NCI-H1436 (cell line): ENCODE measurements at regions not wholly inside any gene's neighbourhood (a gene's known extent, or its start where the extent isn't known, plus 50 kb on each side); places are given as distances from the start of the nearest gene placed in this dataset.

Source experiments
- DNase-seq: peaks from one replicate; lab custom pipeline; 2025; lab: John Stamatoyannopoulos, UW

- no peak for DNase-seq
These were observed 210.0 kb upstream of the PAPPA start for GRCh38 chr9:115943431-115944165.

DNA sequence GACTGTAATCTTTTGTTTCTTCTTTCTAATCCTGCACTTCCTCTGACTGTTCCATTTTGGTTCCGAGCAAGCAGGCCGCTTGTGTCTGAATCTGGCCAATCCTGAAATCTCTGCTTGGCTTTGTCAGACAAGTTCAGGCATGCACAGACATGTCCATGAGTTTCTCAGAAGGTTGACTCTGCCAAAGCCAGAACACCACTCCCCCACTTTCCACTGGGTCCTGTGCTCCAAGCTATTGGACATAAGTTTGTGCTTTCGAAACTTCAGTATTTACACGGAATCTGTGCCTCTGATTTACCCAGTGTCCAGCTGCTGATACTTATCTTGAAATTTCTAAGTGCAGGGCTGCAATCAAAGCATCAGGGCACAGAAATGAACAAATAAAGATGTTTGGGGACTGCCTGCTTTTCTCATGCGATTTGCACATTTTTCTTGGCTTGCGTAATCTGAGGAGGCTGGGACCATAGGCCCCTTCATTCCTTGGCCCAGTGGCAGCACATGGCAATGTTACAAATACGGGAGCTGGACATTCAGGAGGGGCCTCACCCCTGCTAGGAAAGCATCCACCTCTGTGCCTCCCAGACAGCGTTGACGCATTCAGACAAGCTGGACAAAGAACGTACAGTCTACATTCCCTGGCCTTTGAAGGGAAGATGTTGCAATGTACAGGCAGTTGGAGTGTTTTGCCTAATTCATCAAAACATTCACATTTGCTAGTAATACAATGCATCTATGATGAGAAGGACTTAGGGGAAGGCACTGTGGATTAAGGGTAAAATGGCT lies 209.2 kb upstream of the PAPPA start:
- no peak for DNase-seq

- no peak for DNase-seq
These were observed 208.6 kb upstream of the PAPPA start for GRCh38 chr9:115945009-115945431.

- no peak for DNase-seq
These were observed 207.1 kb upstream of the PAPPA start for GRCh38 chr9:115946530-115946929.

DNA sequence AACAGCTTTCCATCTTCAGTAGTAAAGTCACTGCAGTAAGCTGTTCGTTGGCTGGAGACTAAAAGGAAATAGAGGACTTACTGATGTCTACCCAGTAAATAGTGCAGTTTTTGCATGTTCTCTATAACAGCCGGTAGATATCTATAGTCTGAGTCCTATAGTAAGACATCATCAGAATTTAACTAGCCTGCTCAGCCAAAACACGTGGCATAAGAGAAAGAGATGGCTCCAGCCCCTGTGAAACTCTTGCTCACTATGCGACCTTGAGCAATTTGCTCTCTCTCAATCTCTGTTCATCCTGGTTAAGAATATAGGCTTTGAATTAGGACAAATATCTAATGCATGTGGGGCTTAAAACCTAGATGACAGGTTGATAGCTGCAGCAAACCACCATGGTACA lies 201.6 kb upstream of the PAPPA start:
- no peak for DNase-seq

DNA sequence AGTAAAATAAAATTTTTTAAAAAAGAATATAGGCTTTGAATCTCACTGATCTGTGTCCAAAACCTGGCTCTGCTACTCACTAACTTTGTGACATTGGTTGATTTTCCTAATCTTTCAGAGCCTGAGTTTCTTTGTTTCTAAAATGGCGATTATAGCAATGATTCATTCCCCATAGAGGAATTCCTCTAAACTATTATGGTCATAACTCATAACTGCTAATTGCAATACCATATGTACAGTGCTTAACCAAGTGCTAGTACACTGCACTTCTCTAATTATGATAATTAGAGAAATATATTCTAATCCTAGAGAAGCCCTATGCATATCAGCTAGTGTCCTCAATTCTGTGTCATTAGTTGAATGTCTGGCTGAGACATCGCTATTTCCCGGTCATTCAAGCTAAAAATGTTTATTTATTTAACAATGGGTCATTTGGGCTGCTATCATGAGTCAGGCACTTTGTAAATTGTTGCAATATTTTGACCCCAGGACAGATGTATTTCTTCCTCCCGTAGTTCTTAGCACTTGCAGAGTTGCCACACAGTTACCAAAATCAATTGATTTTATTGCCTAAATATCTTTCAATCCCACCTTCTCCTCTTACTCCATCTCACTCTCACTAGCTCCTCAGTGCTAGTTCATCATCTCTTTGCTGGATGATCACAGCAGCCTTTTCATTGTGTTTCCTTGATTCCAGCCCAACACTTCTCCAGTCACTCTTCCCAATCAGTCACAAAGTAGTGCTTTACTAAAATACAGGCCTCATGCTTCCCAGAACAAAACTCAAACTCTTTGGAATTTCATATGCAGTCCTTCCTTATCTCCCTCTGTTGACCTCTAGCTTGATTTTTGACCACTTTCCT lies 200.9 kb upstream of the PAPPA start:
- DNase-seq = no peak

GRCh38 chr9:115956371-115956770 lies 197.2 kb upstream of the PAPPA start:
- no peak for DNase-seq

- DNase-seq = no peak
These were observed 196.0 kb upstream of the PAPPA start for GRCh38 chr9:115957585-115957984.

DNA sequence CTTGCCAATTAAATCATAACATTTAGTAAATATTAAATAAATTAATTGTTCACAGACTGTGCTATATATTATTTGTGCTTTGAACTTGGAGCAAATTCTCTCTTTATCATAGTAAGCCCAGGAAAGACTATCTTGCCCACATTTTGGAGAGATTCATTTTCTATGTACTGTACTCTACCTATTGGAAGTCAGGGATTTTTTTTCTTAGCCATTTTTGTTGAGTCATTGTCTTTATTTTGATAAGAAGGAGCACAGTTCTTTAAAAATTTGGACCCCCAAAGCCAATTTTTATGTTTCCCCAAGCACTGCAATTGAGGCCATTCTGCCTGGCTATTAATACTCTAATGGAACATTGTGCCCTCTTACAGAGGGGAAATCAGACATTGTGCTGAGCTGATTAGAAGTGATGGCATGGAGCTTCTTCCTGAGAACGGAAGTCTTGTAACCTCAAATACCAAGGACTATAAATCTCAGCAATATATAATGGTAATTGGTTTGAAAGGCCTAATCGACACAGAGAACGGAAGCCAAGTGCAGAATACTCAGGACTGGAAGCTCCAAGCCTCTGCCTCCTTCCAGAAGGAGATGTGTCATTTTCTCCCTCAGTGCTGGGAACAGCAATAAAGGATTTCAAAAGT lies 188.8 kb upstream of the PAPPA start:
- no peak for DNase-seq

DNA sequence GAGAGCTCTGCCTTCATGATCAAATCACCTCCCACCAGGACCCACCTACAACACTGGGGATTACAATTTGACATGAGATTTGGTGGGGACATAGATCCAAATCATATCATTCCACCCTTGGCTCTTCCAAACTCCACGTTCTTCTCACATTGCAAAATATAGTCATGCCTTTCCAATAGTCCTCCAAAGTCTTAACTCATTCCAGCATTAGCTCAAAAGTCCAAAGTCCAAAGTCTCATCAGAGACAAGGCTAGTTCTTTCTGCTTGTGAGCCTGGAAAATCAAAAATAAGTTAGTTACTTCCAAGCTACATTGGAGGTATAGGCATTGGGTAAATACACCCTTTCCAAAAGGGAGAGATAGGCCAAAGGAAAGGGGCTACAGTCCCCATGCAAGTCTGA lies 186.9 kb upstream of the PAPPA start:
- DNase-seq = no peak

GRCh38 chr9:115969096-115969495 lies 184.5 kb upstream of the PAPPA start:
- DNase-seq = no peak

DNA sequence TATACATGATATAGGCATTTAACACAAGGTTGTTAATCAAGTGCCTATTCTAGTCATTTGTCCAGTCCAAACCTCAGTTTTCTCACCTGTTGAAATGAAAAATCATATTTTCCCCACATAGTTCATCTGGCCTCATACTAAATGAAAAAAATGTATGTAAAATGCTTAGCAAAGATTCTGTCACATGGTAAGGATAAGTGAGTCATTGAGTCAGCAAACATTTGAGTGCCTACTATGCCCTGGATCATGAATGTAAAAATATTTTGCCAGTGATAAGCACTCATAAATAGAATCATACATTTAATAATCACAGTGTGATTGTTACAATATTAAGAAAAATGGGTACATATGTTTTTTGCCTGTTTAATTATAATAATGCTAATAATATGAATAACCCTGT lies 181.2 kb upstream of the PAPPA start:
- DNase-seq = no peak

DNA sequence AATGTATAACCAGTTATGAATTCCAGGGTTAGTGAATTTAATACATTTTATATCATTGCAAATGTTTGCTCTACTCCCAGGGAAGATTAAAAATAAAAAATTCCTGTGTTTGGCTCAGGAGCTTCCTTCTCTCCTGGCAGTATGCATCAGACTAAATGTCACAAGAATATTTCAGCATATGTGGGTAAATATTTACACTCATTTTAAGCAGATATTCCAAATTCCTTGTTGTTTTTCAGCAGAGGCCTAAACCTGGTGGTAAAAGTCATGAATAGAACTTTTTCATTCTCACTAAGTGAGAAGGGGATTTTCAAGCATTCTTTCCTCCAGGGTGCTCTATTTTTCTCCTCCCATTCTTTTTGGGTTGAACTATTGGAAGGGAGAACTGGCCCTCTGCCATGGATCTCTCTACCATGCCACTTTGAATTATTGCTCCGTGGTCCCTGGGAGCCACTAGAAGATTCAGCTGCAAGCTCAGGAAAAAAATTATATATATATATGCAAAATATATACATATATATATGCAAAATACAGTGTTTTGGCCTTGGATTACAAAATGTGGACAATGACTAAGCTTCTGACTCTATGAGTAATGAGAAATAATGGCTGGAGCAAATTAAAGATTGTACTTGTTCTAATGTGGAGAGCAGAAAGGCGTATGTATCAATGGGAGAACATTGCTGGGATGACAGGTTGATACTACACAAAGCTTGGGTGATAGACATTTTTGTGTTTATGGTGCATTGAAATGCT lies 180.6 kb upstream of the PAPPA start:
- no peak for DNase-seq

DNA sequence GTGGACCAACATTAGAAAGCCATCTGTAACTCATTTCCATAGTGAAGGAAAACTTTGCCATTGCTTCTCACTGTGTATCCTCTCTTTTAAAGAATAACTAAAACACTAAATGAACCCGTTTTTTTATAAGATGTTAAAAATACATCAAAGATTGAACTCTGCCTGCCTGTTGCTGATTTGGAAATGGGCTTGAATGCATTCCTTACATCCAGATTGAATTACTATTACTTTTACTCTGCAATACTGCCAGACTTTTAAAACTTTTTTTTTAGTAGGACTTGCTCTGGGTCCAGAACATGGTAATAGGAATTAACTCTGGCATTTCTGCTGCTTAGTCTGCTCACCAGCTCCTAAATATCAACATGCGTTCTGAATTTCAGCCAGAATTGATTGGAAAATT lies 176.8 kb upstream of the PAPPA start:
- DNase-seq = no peak

GRCh38 chr9:115978091-115978490 lies 175.5 kb upstream of the PAPPA start:
- DNase-seq = no peak

DNA sequence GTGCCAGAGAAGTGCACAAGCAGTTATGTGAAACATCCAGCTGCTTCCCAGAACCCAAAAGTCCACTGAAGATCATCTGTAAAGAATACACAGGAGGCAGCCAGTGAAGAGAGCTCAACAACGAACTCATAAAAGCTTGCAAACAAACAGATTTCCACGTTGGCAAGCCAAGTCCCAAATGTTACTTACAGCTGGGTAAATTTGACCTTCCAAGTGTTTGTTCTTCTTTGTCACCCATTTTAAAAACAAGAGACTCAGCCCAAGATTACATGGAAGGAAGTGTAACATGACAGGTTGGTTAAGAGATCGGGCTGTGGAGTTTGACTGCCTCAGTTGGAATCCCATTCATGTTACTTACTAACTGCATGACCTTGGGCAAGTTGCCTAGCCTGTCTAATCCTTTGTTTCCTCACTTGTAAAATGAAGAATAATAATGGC lies 174.9 kb upstream of the PAPPA start:
- DNase-seq = no peak

DNA sequence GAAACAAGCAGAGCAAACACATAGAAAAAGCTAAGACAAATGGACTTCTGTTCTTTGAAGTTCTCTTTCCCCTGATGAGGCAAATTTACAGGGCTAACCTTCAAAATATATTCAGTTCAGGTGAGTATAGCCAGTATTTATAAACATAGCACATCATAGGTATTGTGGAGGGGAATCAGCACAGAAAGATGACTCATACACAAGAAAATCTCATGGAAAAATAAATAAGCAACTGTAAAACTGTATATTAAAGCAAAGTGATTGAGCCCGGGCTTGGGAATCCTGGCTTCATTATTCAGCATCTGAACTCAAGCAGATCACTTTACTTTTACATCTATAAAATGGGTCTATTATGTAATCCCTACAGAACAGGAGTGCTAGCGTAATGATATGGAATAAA lies 173.5 kb upstream of the PAPPA start:
- no peak for DNase-seq

DNA sequence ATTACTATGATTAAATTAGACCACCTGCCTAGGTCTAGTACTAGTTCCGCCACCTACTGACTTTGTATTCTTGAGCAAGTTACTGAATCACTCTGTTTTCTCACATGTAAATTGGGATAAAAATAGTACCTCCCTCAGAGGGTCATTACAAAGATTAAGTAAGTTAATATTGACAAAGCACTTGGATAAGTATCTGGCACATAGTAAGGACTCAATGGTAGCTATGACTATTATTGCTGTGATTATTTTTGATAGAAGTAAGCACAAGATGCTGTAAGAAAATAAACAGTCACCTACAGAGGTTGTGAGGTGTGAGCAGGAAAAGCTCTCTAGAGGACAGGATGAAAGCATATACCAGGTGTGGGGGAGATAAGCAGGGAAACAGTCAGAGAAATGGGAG lies 173.1 kb upstream of the PAPPA start:
- no peak for DNase-seq

DNA sequence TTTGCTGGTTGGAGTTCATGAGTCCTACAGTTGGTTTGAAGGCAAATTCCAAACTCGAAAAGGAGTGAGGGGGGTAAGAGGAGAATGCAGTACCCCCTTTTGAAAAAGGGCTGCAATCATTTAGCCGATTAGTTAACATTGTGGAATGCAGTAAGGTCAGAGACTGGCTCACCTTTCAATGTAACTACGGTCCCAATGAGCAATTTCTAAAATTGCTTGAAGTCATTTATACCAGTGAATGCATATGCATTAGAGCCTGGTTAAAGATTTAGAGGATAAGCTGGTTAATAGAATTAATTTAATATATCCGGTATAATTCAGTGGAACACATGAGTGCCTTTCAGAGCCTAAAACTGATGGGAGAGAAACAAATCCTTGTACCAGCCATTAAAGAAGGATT lies 172.6 kb upstream of the PAPPA start:
- no peak for DNase-seq

GRCh38 chr9:115983366-115983765 lies 170.2 kb upstream of the PAPPA start:
- no peak for DNase-seq

GRCh38 chr9:115985657-115986056 lies 167.9 kb upstream of the PAPPA start:
- no peak for DNase-seq
